OCI-LY7 (cell line): ENCODE measurements at regions not wholly inside any gene's neighbourhood (a gene's known extent, or its start where the extent isn't known, plus 50 kb on each side); places are given as distances from the start of the nearest gene placed in this dataset.

Source experiments
- CTCF ChIP-seq: fragments of 200-600 bp; sonication (generic); conservative IDR thresholded peaks from 2 replicates; pipeline ENCODE4 v1.5.1; 2014; ENCODE audit warnings: mild to moderate bottlenecking, antibody characterized with exemption, low read length, moderate library complexity, mixed read lengths
- EZH2phosphoT487 ChIP-seq: fragments of 200-600 bp; sonication (generic); IDR thresholded peaks from 2 replicates; pipeline ENCODE4 v1.6.1; 2018; ENCODE audit warnings: low read depth, borderline replicate concordance, mild to moderate bottlenecking, mixed run types, antibody characterized with exemption, low read length, moderate library complexity, mixed read lengths

GRCh38 chr9:39587844-39588499, 232.5 kb downstream of the SPATA31A1 start:
- TF ChIP-seq CTCF (no peak), EZH2phosphoT487 (no peak)
